SKM-1 treated with dmso at 0.1 percent for 144 hours (cell line): ENCODE measurements at regions not wholly inside any gene's neighbourhood (a gene's known extent, or its start where the extent isn't known, plus 50 kb on each side); places are given as distances from the start of the nearest gene placed in this dataset.
A peak's percentile ranks its signal among the peaks of the same experiment; 100 is the strongest.
"Not testable (repeated sequence)": the region's sequence is repeated elsewhere in the genome, so short reads cannot be mapped to it uniquely, and the experiment has no call there.

Source experiments
- DNase-seq: peaks from one replicate; lab custom pipeline; 2025; ENCODE audit not compliant: unreplicated experiment; lab: John Stamatoyannopoulos, UW

DNA sequence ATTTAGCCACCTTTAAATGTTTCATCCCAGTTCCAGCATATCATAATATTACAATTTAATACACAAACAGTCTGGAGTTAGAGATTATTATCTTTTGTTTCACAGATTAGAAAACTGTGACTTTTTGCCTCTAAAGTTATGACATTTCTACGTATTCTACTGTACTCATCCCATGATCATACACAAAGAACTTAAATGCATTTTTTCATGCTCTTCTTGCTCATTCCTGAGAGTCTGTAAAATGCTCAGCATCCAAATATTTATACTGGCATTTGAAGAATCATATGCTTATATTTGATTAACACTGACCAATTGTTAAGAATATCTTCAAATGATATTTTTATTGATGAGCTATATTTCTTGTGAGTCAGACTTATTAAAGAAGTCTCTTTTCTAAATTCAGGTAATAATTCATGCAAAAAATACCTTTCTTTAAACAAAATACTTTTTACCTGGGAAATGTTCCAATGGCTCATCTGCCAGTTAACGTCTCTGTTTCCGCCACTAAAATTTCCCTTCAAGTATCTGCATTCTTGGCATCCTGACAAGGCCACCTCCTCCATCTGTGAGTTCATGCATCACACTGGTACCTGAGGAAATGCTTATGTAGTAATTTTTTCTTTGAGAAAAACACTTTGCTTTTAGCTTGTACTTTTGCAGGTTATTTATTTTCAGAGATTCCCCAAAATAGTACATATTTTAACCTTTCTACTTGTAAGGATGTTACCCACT, 139.6 kb upstream of the RASA1 start:
- DNase-seq, result no peak

DNA sequence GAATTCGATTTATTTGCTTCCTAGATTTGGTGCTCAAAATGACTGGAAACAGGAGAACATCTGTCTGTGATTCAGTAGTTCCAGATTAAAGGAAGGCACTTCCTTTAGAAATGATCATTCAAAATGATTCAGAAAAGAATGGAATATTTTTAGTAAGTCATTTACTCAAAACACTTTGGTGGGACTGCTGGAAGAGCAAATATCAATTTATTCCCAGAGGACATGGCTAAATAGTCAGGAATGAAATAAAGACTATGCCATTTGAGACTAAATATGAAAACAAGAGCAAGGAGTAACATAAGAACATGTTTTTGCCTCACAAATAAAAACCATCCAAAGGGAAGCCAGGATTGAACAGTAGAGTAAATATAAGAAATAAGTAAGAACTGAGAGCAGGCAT, 138.6 kb upstream of the RASA1 start:
- DNase-seq, result no peak

DNA sequence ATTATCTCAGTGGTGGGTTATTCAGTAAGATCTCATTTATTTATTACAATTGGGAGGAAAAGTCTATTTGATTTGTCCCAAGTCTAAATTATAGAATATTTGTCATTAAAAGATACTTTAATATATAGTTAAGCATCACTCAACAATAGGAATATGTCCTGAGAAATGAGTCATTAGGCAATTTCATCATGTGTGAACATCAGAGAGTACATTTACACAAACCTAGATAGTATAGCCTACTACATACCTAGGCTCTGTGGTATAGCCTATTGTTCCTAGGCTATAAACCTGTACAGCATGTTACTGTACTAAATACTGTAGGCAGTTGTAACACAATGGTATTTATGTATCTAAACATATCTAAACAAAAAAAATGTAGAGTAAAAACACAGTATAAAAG, 135.0 kb upstream of the RASA1 start:
- no peak for DNase-seq

DNA sequence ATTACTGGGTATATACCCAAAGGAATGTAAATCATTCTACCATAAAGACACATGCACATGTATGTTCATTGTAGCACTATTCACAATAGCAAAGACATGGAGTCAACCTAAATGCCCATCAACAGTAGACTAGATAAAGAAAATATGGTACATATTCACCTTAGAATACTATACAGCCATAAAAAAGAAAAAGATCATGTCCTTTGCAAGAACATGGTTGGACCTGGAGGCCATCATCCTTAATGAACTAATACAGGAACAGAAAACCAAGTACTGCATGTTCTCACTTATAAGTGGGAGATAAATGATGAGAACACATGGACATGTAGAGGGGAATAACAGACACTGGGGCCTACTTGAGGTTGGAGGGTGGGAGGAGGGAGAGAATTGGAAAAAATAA, 133.2 kb upstream of the RASA1 start:
- not testable (repeated sequence) for DNase-seq

DNA sequence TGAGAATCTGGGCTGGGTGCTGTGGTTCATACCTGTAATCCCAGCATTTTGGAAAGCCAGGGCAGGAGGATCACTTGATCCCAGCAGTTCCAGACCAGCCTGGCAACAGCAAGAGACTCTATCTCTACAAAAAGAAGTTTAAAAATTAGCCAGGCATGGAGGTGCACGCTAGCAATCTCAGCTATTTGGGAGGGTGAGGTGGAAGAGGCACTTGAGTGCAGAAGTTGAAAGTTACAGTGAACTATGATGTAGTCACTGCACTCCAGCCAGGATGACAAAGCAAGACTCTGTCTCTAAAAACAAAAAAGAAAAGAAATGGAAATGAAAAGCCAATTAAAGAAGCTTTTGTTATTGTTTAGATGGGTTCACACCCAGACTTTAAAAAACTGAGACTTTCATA, 131.6 kb upstream of the RASA1 start:
- no peak for DNase-seq

DNA sequence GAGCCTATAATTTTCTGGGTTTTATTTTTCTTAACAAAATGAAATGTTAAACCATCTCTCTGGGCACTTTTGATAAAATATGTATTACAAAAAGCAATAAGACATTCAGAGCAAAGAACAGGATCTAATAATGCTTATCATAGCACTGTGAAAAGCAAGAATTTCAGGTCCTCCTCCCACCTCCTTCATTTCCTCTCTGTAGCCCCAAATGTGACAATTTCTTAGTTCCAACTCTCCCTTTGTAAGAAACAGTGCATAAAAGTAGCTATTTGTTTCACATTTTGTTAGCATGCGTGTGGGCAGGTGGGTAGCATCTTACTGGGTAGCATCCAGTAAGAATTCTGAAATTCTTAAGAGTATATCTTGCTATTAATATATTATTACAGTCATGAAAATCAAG, 130.9 kb upstream of the RASA1 start:
- no peak for DNase-seq

DNA sequence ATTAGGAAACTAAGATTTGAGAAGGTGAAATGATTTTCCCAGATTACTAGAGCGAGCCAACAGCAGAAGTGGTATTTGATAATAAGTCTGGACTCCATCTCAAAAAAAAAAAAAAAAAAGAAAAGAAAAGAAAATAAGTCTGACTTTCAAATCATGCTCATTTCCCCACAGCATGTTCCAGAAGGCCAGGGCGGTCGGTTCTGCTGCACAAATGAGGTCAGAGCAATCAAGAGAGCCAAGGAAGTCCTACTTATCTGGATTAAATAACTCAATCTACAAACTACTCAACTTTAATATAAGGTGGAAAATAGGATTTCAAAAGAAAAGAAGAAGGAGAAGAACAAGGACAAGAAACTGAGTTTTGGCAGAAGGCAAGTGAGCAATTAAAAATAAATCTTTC, 130.4 kb upstream of the RASA1 start:
- DNase-seq, result no peak

DNA sequence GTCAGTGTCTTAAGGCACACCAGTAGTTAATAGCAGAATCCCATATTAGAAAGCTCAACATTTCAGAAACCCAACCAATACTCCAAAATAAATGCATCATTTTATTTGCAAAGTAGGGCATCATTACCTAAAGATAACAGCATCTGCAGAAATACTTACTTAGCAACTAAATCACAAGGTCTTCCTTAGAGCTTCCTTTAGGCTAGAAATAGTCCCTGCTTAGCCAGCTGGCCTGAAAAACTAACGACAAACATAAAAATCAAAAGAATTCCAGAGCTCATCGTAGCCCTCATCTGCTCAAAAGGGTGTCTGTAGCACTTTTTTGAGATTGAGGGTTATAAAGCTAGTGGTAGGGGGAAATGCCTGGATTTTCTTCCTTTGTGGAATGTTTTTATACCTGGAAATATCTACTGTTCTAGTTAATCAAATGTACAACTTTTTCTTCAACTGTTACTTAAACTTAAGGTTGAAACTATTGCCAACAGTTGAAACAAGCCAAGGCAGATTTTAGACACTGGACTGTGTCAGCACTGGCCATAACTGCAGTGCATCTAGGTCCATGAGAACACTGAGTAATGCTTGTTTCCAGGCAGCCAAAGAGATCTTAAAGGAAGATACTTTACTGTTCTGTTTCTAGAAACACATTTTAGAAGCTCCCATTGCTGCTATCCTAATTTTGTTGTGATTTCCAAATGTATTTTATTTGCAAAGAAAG, 129.4 kb upstream of the RASA1 start:
- no peak for DNase-seq

DNA sequence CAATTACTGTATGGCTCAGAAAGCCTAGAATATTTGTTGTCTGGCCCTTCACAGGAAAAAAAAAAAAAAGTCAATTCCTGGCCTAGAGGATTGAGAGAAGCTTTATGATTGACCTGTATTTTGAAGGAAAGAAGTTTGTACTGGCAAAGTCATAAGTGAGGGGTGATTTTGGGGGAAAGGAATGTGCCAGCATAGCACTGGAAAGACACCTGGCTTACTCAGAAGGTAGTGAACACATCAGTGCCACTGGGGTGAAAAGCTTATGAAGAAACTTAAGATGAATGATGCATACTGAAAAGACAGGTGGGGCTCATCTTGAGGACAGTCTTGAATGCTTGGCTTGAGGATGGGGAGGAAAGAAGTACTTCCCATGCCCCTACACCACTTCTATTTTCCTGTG, 127.9 kb upstream of the RASA1 start:
- DNase-seq, result no peak

DNA sequence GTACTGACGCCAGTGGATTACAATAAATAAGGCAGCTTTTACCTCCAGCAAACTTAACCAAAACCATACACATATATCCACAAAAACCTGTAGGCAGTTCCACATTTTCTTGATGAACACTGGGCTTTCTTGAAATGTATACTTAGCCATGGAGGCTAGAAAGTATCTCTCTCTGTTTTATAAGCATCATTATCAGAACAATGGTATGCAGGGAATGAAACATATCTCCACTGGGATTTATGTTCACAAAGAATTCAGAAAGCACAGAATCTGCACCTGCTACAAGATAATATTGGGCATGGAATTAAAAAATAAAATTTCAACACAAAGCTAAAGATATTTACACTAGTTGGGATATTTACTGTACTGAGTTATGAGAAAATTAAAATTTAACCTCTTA, 126.1 kb upstream of the RASA1 start:
- DNase-seq, result no peak

DNA sequence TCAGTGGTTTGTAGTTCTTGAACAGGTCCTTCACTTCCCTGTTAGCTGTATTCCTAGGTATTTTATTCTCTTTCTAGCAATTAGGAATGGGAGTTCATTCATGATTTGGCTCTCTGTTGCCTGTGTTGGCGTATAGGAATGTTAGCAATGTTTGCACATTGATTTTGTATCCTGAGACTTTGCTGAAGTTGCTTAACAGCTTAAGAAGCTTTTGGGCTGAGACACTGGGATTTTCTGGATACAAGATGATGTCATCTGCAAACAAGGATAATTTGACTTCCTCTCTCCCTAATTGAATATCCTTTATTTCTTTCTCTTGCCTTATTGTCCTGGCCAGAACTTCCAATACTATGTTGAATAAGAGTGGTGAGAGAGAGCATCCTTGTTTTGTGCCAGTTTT, 121.8 kb upstream of the RASA1 start:
- not testable (repeated sequence) for DNase-seq

DNA sequence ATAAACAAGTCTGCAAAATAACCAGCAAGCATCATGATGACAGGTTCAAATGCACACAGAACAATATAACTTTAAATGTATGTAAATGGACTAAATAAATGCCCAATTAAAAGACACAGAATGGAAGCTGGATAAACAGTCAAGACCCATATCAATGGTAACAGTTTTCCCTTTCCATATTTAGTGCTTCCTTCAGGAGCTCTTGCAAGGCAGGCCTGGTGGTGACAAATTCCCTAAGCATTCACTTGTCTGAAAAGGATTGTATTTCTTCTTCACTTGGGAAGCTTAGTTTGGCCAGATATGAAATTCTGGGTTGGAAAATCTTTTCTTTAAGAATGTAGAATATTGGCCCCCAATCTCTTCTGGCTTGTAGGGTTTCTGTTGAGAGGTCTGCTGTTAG, 120.2 kb upstream of the RASA1 start:
- no peak for DNase-seq

DNA sequence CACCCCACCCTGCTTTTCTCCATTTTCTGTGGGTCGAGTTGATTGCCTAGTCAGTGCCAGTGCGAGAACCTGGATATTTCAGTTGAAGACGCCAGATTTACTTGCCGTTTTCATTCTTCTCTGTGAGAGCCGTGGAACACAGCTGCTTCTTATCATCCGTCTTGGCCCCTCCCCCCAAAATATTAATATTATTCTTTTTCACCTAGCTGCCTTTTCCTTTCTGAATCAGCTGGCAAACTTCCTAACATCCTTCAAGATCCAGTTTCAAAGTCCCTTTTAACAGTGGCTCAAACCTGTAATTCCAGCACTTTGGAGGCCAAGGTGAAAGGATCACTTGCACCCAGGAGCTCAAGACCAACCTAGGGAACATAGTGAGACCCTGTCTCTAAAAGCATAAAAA, 117.1 kb upstream of the RASA1 start:
- DNase-seq, result no peak

DNA sequence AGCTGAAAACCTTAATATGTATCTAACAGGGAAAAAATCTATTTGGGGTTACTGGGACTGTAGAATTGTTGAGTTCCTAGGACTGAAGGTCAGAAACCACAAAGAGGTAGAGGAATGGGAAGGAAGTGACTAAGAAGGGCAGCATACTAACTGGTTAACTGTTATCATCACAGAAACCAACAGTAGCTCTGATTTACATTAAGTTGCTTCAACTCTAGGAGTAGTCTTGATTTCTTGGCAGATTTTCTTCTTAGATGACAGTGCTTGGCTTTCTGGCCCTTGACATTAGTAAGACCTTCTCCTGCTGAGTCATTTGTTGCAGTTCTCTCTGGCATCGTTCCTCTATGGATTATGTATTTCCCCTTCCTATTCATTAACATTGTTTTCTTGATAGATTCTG, 116.1 kb upstream of the RASA1 start:
- peak; percentile 3 for DNase-seq

DNA sequence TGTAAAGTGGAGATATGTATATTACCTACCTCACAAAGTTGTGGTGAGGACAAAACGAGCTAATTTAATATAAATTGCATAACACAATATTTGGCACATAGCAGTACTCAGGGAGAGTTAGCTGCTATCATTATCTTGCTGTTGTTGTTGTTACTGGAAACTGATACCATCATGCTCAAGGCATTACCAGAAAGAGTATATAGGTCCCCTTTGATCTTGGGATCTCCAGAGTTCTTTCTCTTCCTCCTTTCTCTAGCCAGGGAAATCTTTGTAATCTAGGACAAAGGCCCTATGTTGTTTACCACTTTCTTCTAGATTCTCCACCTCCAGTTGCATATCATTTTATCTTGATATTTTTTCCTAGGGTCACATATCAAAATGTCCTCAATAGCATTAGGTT, 114.8 kb upstream of the RASA1 start:
- DNase-seq, result no peak

DNA sequence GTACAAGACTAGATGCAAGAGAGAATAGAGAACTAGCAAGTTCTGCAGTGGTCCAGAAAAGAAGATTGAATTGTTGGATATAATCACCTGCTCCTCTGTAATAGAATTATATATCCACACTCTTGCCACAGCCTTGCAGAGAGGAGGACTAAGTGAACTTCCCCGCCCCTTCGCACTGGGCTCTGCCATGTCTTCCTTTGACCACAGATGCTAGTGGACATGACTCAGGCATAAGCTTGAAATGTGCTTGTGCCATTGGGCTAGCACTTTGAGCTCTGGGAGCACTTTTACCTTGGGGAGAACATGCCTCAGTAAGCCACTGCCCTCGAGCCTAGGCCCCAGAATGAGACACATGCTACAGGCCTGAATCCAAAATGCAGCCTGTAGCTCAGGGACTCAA, 113.5 kb upstream of the RASA1 start:
- no peak for DNase-seq

DNA sequence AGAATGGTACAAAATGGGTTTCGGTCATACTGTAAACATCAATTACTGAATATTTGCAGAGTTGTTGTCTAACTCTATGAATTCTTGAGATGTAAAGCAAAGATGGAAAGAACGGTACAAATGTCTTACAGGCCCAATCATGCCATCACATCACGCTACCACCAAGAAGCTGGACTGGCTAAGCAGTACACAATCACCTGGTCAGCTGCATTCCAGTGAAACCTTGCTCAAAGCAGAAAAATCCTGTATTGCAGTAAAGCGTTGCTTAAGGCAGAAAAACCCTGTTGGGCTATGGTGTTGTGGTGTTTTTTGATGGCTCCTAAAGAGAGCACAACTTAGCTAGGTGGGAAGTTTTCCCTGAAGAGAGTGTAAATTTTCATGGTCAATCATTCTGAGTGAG, 112.6 kb upstream of the RASA1 start:
- DNase-seq, result no peak

DNA sequence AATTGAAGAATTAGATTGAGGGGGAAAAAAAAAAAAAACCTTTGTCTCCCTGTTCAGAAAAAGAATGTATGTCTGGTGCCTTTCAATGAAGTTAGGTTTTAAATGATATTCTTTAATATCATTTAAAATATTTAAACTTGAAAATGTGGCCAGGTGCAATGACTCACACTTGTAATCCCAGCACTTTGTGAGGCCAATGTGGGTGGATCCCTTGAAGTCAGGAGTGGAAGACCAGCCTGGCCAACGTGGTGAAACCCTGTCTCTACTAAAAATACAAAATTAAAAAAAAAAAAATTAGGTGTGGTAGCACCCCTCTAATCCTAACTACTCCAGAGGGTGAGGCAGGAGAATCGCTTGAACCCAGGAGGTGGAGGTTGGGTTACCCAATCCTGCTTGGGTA, 111.1 kb upstream of the RASA1 start:
- DNase-seq, result no peak

DNA sequence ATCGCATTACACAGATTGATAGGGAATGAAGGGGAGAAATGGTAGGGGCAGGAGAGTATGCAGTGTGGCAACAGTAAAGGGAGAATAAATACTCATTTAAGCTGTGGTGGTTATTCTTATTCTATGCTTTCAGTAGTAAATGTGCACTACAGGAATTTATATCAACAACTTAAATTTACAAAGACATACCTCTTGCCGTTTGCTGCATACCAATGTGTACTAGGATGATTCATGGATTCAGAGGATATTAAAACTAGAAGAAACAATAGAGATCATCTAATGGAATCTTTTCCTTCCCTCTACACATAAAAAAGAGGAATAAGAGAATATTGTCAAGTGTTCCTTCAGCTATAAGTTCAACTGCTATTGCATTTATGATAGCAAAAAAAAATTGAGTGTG, 103.3 kb upstream of the RASA1 start:
- DNase-seq, result no peak

DNA sequence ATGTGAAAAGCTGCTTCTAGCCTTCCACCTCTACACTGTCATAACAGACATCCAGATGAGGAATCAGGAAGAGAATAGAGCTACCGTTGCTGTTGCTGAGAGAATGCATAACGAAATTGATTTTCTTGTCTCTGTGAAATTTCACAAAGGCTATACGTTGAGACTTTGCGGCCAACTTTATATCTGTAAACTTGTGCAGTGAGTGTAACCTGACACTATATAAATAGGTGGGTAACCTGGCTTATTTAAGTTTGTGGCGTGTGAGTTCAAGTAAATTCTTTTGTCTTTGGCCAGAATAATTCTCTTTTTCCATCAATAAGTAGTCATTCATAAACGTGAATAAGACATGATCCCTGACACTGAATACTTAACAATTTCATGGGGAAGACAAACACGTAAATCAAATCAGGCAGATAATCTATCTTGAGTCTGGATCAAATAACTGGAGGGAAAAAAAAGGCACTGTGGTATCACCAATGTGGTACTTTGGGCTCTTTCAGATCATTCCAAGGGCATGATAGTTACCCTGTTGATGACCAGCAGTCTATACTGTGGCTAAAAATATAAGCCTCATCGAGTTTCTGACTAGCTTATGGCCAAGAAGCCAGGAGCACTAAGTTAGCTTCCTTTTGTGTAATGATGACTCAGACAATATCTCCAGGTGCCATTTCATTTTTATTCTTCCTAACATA, 98.2 kb upstream of the RASA1 start:
- DNase-seq, result no peak

DNA sequence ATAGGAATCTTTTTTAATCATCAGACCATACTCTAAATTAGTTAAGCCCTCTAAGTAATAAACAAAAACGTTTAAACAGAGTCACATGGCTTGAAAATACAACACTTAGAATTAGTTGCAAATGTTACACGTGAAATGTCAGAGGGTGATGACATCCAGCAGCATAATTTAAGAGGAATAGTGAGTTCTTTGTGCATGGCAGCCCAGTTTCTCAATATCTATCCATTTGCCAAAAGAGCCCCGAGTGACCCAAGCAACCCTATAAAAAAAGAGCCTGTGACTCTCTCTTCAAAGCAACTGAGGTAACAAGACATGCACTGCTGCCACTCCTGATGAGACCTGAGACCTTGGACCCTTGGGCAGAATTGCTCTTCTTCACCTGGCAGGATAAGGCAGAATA, 96.9 kb upstream of the RASA1 start:
- DNase-seq, result no peak

DNA sequence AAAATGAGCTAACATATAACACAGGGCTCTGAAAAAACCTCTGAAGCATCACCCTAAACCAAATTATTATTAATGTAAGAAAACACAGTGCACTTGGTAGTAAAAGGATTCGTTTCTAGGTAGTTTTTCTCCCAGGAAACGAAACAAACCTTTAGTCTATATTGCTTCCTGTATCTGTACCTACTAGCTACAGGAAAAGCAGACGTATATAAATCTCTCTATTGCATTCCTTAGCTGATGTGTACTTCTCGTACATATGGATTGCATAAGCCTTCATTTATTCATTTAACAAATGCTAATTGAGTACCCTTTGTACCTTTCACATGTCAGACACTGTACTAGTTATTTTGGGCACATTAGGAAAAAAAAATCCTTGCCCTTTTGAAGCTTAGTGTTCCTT, 85.0 kb upstream of the RASA1 start:
- no peak for DNase-seq
